NOMO-1 treated with DMSO at 0.1 percent for 48 hours (cell line): ENCODE measurements at regions not wholly inside any gene's neighbourhood (a gene's known extent, or its start where the extent isn't known, plus 50 kb on each side); places are given as distances from the start of the nearest gene placed in this dataset.

Source experiments
- DNase-seq: peaks from one replicate; lab custom pipeline; 2025; ENCODE audit not compliant: unreplicated experiment; lab: John Stamatoyannopoulos, UW

DNA sequence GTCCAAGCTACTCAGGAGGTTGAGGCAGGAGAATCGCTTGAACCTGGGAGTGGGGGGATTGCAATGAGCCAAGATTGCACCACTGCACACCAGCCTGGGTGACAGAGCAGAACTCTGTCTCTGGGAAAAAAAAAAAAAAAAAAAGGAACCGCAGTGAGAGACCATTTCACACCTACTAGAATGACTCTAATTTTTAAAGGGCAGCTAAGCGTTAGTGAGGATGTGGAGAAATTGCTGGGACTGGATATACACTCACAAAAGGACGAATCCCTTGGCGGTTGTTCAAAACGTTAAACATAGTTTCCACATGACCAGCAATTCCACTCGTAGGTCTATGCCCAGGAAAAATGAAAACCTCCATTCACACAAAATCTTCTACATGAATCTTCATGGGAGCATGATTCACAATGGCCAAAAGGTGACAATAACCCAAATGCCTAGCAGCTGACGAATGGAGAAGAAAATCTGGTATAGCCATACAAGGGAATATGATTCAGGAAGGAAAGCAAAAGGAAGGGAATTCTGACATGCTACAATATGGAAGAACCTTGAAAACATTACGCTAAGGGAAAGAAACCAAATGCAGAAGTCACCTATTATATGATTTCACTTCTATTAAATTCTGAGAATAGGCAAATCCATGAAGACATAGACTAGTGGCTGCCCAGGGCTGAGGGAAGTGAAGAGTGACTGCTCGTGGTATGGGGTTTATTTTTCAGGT is 127.0 kb downstream of the CHSY1 start:
- DNase-seq, result peak; percentile 57

DNA sequence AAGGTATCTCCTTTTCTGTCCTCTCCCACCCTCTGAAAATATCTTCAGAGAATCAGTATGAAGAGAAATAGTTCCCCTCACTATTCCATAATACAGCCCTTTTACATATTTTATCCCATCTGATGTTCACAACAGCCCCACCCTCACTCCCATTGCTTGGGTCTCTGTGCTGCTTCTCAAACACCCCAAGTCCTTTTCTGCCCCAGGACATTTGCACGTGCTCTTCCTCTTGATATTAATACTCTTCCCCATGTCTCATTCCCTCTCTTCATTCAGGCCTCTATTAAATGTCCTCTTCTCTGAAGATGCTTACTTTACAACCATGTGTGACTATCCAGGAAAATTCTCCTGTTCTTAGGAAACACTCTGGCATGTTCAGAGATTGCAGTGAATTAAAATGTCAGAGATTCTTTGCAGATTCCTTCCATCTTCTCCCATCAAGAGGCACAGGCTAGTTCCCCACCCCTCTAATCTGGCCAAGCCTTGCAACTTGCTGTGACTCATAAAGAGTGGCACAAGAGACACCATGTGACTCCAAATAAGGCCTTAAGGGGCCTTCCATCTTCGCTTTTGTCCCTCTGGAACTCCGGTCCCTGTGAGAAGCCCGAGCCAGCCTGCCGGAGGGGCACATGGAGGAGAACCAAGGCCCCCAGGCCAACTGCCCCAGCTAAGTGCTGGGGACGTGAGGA is 128.5 kb downstream of the CHSY1 start:
- no peak for DNase-seq

GRCh38 chr15:101122806-101123205 is 129.0 kb downstream of the CHSY1 start:
- no peak for DNase-seq

GRCh38 chr15:101122266-101122665 is 129.6 kb downstream of the CHSY1 start:
- no peak for DNase-seq

- DNase-seq, result peak; percentile 51
Observed at GRCh38 chr15:101121511-101122090, 130.2 kb downstream of the CHSY1 start.

DNA sequence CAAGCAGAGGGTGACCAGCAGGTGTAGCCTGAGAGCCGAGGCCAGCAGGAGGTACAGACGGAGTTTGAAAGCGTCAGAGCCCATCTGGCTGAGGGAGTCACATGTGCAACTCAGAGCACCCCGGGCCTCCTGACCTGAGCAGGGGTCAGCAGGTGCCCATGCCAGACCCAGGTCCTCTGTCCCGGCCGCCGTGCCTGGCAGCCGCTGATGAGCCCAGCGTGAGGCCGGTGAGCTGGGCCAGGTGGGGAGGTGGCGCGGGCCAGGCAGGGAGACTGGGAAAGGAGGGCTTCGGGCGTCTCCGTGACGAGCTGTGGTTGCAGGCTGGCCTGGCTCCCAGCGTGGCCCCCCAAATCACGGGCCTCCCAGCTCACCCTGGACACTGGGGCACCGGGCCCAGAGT is 130.9 kb downstream of the CHSY1 start:
- DNase-seq, result no peak

- DNase-seq, result no peak
Observed at GRCh38 chr15:101120473-101120872, 131.4 kb downstream of the CHSY1 start.
